ENCODE measurements at regions not wholly inside any gene's neighbourhood (a gene's known extent, or its start where the extent isn't known, plus 50 kb on each side); places are given as distances from the start of the nearest gene placed in this dataset.
"Not testable (repeated sequence)": the region's sequence is repeated elsewhere in the genome, so short reads cannot be mapped to it uniquely, and the experiment has no call there.

DNA sequence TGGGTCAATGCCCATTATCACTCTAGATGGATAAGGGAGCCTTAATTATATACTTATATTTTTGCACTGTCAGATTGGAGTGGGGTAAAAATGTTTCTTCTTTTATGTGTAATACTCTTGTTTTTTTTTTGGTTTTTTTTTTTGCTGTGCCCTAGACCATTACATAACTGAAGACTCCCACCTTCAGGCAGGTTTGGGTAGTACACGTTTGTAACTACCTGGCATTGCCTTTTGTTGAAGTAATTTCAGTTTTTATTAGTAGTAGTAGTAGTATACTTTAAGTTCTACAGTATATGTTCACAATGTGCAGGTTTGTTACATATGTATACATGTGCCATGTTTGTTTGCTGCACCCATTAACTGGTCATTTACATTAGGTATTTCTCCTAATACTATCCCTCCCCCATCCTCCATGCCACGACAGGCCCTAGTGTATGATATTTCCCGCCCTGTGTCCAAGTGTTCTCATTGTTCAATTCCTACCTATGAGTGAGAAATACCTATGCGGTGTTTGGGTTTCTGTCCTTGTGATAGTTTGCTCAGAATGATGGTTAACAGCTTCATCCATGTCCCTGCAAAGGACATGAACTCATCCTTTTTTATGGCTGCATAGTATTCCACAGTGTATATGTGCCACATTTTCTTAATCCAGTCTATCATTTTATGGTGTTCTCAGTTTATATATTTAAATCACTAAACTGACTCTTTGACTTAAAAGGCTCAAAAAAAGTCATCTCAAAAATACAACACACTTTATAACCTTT is 109.2 kb upstream of the FBXO28 start:
- TF ChIP-seq, protein P1, sequence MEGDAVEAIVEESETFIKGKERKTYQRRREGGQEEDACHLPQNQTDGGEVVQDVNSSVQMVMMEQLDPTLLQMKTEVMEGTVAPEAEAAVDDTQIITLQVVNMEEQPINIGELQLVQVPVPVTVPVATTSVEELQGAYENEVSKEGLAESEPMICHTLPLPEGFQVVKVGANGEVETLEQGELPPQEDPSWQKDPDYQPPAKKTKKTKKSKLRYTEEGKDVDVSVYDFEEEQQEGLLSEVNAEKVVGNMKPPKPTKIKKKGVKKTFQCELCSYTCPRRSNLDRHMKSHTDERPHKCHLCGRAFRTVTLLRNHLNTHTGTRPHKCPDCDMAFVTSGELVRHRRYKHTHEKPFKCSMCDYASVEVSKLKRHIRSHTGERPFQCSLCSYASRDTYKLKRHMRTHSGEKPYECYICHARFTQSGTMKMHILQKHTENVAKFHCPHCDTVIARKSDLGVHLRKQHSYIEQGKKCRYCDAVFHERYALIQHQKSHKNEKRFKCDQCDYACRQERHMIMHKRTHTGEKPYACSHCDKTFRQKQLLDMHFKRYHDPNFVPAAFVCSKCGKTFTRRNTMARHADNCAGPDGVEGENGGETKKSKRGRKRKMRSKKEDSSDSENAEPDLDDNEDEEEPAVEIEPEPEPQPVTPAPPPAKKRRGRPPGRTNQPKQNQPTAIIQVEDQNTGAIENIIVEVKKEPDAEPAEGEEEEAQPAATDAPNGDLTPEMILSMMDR (conservative IDR thresholded peaks at IDR 0.05), result 0 out of 2 replicates have a peak, but pooled peaks have one; percentile 33
- peak overlapping the region; percentile 55 for H3K27ac ChIP-seq

DNA sequence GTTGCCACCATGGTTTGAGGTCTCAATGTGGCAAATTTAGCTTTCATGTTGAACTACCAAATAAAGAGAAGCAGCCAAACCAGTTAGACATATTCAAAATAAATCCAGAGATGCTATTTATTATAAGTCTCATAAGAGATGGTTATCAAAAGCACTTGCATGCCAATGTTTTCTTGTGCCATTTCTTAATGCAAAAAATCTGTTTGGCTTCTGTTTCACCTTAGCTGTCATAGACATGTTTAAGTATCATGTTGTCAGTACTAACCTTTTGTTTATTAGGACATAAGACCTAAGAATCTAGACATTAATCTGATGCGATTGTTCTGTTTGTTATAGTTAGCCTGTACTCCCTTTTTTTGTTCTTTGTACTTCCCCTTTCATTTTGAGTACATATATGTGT is 110.0 kb upstream of the FBXO28 start:
- H3K27ac ChIP-seq, result peak overlapping the region; percentile 55

DNA sequence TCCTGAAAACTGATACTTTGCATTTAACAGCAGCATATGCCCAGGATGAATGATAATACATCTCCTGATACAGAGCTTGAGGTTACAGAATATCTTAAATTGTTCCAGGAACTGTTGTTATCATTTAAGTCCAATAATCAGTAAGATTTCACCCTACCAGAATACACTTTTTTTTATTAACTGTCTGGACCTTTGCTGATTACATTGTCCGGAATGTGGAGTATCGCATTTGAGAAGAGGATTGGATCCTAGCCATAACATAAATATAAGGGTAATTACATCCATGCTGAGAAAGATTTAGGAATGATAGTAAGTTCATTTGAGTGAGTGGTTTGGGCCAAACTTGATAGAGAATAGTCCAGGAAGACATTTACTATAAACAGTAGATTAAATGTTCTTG is 112.2 kb upstream of the FBXO28 start:
- not testable (repeated sequence) for H3K27ac ChIP-seq

DNA sequence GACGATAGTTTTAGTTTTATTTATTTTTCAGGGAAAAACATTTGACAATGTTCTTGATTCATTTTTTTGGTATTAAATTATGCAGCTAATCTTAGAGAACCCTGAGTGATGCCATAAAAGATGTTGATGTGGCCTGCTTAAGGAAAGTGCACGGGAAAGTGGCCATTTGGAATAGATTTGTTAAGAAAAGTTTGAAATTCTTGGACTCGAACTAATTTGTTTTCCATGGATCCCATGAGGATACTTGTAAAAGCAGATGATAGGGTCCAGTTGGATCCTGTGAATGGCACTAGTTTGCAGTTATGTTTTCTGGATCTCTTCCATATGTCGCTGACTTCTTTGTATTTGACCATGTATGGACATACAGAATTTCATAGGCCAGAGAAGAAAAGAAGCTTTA is 114.2 kb upstream of the FBXO28 start:
- peak overlapping the region; percentile 29; the same call in 1 of the 2 replicates for H3K27ac ChIP-seq

DNA sequence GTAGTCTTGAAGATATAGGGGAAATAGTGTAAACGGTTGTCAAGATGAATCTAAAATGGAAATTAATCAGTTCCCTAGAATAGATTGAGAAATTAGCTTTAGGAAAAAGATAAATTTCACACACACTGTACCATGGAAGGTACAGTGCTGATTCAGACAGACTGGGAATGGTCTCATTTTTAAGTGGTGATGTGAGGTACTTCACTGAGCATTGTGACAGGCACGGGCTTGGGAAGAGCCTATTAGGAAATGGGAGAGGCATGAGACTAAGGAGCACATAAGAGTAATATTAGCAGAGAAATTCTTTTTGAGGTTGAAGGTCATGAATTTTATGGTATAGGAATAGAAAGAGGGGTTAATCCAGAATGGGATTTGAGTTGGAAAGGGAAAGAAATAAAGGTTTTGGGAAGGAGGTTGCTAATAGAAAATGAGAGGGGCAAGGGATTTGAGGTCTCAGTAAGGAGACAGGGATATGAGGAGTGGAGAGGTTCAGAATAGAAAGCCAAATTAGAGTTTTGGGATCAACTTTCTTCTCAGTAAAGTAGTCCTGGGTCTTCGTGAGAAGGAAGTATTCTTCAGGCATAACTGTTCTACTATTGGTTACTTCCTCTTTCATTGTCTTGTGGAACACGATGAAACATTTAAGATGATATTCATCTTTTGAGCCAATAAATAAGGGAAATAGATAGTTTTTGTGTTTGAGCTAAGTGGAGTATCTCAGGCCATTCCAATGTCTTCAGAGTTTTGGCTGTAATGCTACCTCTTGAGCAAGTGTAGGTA is 115.0 kb upstream of the FBXO28 start:
- not testable (repeated sequence) for H3K27ac ChIP-seq

DNA sequence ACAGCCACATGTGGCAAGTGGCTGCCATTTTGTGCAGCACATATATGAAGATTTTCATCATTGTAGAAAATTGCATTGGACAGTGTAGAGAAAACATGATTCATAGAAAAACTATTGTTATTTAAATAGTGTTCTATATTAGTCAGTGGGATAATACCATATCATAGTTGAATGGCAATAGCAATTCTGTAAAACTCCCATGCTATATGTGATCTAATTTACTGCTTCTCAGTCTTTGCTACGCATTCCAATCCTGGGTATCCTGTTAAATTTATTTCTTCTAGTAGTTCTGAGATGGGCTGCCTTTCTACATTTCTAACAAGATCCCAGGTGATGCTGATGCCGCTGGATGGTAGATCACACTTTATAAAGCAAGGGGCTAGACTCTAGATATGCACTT is 117.5 kb upstream of the FBXO28 start:
- not testable (repeated sequence) for H3K27ac ChIP-seq

DNA sequence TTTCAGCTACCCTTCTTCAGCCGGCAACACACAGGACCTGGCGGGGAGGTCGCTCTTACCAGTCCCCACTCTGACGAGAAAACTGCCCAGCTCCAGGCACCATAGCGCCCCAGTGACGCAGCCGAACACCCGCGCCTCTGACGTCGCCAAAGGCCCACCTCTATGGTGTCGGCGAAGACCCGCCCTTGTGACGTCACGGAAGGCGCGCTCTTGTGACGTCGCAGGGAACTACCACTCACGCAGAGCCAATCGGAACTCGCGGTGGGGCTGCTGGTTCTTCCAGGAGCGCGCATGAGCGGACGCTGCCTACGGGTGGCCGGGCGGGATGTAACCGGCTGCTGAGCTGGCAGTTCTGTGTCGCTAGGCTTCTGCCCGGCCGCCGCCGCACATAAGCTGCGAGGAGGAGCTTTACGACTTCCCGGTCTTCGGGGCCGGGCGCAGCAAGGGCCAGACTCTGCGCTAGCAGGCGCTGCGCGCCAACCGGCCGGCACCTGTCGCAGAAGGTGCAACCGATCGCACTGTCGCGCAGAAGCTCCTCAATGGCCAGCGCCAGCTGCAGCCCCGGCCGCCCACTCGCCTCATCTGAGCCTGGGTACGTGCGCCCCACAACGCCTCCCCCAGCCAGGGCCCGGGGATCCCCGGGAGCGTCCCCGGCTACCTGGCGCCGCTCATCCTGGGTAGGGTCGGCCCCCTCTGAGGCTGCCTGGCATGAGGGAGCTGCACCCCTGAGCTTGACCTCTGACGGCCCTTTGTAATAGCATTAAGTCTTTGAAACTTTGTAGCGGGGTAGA is 121.3 kb upstream of the FBXO28 start:
- peak overlapping the region; percentile 83 for H3K27ac ChIP-seq
- TF ChIP-seq, protein P1 (conservative IDR thresholded peaks at IDR 0.05), result peak; percentile 2

DNA sequence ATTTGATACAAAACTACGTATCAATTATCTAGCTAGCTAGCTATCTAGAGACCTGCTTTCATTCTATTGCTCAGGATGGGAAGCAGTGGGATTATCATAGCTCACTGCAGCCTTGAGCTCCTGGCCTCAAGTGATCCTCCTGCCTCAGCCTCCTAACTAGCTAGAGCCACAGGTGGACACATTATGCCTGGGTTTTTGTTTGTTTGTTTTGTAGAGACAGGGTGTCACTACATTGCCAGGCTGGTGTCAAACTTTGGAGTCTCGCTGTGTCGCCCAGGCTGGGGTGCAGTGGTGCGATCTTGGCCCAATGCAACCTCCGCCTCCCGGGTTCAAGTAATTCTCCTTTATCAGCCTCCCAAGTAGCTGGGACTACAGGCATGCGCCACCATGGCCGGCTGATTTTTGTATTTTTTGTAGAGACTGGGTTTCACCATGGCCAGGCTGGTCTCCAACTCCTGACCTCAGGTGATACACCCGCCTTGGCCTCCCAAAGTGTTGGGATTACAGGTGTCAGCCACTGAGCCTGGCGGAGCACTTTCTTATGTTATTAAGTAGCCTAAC is 122.5 kb upstream of the FBXO28 start:
- not testable (repeated sequence) for H3K27ac ChIP-seq

DNA sequence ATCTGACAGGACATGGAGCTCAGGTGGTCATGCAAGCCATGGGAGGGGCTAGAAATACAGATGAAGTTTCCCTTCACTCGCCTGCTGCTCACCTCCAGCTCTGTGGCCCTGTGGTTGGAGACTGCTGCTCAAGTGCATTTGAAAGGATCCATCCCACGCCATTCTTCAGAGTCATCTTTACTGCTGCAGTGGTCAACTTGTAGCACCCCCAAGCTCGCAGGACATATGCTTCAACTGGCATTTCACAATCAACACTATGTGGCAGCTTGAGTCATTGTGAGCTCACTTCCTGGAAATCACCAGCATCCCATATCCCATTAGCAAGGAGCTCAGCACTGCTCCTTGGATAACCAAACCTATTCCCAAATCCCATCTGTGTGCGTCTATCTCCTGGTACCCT is 116.2 kb upstream of the TP53BP2 start:
- H3K27ac ChIP-seq, result not testable (repeated sequence)

DNA sequence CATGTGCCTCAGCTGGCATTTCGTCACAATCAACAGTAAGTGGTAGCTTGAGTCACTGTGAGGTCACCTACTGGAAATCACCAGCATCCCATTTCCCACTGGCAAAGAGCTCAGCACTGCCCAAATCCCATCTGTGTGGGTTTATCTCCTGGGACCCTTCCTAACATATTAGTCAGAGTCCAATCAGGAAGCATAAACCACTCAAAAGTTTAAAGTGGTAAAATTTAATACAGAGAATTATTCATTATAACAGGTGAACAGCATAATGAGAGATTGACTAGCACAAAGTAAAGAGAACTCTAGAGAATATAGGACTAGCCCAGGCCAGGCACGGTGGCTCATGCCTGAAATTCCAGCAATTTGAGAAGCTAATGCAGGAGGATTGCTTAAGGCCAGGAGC is 107.1 kb upstream of the TP53BP2 start:
- H3K27ac ChIP-seq, result not testable (repeated sequence)

DNA sequence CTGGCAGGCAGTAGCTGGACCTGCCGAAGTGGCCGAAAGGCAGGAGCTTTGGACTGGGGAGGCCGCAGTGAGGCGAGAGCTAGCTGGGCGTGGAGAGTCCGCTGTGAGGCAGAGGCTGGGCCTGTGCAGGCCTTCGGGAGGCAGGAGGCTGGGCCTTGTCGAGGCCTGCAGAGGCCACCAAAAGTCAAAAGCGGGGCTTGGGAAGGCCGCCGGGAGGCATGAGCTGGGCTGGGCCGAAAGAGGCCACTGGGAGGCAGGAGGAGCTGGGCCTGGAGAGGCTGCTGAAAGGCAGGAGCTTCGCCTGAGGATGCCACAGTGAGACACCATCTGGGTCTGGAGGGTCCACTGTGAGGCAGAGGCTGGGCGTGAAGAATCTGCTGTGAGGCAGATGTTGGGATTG is 105.8 kb upstream of the TP53BP2 start:
- not testable (repeated sequence) for H3K27ac ChIP-seq

DNA sequence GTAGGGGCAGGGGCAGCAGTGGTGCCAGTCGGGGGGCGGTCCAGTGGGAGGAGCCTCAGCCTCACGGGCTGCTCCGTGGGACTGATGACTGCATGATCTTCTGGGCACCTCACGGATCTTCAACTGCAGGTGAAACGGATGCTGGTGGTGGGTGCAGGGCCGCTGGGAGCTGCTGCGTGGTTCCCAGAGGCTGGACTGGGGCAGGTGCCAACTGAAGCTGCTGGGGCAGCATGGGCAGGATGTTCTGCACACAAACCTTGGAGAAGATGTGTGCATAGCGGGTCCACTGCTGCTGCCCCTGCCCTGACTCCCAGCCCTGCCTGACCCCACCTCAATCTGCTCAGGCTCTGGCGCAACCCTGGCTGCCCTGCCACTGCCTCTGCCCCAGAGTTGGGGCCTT is 104.2 kb upstream of the TP53BP2 start:
- H3K27ac ChIP-seq, result not testable (repeated sequence)

DNA sequence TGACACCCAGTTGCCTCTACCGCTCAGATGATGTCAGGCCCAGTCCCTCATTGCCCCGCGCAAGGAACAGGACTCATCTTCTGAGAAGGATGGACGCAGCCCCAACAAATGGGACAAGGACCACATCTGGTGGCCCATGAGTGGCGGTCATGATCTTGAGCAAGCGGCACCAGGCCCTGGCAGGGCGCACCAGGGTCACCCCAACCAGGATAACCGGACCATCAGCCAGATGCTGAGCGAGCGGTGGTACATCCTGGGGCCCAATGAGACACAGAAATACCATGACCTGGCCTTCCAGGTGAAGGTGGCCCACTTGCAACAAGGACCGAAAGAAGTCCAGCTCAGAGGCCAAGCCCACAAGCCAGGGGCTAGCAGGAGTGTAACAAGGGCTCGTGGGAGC is 102.3 kb upstream of the TP53BP2 start:
- not testable (repeated sequence) for H3K27ac ChIP-seq

DNA sequence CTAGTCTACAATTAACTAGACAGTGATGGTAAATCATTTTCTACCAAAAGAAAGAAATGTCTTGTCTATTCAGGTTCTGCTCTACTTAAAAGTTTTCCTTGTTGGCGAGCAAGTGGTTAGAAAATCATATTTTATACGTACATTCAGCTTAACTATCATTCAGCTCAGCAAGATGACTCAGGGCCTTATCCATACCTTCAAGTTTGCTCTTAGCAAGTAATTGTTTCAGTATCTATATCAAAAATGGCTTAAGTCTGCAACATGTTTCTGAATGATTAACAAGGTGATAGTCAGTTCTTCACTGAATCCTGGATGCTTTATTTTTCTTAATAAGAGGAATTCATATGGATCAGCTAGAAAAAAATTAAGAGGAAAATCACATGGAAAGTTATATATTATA is 90.8 kb upstream of the TP53BP2 start:
- H3K27ac ChIP-seq, result not testable (repeated sequence)

DNA sequence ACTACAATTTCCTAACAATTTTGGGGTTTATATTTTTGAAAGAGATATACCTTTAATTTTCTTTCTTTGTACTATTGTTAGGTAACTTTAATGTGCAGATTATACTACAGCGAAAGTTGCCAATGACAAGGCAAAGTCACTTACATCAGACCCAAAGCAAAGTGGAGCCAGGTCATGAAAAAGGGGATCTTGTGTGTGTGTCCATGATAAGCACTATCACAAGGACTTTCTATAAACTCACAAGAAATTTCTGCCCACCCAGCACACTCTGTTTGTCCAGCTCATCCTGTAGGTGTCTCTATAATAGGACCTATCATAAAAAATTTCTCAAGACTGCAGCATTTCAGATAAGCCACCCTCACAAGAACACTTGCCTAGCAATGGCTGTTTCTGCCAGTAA is 85.7 kb upstream of the TP53BP2 start:
- not testable (repeated sequence) for H3K27ac ChIP-seq
